NOMO-1 treated with dmso at 0.1 percent for 144 hours (cell line): ENCODE measurements at regions not wholly inside any gene's neighbourhood (a gene's known extent, or its start where the extent isn't known, plus 50 kb on each side); places are given as distances from the start of the nearest gene placed in this dataset.
"Not testable (repeated sequence)": the region's sequence is repeated elsewhere in the genome, so short reads cannot be mapped to it uniquely, and the experiment has no call there.

Experiments
- DNase-seq: peaks from one replicate; lab custom pipeline; 2025; ENCODE audit not compliant: unreplicated experiment; lab: John Stamatoyannopoulos, UW

GRCh38 chr6:17013701-17014100 is 88.1 kb upstream of the STMND1 start:
- no peak for DNase-seq

- no peak for DNase-seq
These were observed 89.2 kb upstream of the STMND1 start for GRCh38 chr6:17012421-17013225.

GRCh38 chr6:17011985-17012384 is 89.9 kb upstream of the STMND1 start:
- no peak for DNase-seq

GRCh38 chr6:17007749-17008148 is 94.1 kb upstream of the STMND1 start:
- no peak for DNase-seq

DNA sequence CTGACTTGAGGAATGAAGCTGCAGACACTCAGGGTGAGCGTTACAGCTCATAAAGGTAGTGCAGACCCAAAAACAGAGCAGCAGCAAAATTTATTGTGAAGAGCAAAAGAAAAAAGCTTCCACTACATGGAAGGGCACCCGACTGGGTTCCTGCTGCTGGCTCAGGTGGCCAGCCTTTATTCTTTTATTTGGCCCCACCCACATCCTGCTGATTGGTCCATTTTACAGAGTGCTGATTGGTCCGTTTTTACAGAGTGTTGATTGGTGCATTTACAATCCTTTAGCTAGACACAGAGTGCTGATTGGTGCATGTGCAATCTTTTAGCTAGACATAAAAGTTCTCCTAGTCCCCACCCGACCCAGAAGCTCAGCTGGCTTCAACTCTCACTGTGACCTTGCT is 95.3 kb upstream of the STMND1 start:
- no peak for DNase-seq

DNA sequence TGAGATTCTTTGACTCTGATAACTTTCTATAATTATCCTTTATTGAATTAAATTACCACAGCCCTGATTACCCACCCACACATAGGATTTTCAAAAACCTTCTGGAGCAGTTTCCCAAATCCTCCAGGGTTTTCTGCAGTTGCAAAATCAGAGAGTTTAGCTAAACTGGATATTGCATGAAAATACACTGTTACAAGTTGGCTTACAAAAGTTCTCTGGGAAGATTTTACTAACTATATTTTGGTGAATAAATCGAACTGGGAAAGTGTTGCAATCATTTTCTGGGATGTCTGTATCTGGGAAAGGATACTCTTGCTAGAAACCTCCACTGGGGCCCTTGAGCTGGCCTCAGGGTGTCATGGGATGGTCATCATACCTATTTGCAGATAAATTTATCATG is 97.6 kb upstream of the STMND1 start:
- DNase-seq = no peak

GRCh38 chr6:17002123-17002522 is 99.7 kb upstream of the STMND1 start:
- DNase-seq = no peak

DNA sequence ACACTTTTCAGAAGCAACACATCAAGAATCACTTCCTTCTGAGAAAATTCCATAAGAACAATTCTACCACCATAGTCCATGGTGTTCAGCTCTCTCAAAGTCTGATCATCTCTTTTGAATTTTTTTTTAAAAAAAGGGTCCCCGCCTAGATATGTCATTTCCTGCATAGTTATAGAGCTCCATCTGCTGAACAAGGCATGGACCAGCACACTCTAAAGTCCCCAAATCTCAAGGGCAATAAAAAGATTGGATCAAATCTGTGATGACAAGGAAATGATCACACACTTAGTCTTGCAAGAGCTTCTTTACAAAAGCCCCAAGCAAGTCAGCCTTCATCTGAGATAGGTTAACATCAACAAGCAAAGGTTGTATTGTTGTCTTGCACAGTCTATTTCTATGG is 100.7 kb upstream of the STMND1 start:
- DNase-seq = no peak

DNA sequence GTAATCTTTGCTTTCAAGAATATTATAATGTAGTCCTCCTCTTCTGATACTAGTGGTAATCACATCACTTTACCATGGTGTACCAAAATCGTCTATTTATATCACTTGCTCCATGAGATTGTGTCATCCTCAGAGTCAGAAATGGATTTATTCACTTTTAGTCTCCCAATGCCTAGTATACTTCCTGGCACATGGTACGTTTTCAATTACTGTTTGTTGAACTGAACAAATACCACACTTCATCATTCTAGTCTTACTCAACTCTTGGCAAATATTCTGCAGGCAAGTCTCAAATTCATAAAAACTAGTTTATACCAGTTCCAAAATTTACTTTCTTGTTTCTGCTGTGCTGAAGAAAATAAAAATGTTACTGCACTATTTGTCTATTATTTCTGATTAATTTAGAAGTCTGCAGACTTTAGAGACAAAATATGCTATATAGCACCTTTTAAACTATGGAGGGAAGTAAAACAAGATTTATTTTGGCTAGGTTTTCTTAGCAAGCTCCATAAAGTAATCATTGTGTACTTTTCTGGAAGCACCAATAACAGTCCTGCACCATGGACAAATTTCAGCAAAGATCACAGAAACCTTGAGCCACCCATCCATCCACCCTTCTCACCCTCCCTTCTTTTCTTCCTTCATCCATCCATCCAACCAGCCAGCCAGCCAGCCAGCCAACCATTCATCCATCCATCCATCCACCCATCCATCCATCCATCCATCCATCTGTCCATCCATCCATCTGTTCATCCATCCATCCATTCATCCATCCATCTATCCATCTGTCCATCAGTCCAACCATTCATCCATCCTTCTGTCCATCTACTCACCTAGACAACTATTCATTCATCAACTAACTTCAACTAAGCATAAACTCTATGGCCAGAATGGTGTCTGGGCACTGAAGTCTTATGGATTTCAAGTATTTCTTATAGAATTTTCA is 102.1 kb upstream of the STMND1 start:
- no peak for DNase-seq

GRCh38 chr6:16998461-16998860 is 103.4 kb upstream of the STMND1 start:
- DNase-seq = no peak

DNA sequence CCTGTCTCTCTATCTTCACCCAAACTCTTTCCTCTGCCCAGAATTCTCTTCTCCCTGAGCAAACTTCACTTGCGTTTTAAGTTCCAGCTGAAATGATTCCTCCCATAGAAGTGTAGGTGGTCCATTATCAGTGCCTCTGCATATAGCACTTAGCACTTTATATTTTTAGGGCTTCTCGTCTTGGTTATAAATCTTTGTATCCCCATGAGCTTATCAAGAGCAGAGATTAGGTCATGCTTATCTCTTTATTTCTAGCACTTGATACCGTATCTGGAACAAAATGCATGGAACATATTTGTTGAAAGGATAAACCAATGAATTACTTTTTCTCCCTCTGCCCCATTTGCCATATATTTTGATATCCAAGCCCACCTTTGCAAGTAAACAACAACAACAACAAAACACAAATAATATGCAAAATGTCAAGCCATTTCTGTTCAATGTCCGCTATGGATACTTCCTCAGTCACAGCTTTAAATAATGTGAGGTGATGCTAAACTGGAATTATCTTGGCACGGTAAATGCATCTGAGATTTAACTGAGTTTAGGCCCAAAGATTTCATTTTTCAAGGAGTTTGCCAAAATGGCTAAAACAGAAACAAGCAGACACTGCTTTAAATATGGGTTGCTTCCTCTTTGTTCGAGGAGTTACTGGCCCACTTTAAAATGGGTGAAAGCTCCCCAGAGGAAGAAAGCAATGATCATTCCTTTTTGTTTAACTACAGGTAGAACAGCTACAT is 106.2 kb upstream of the STMND1 start:
- DNase-seq = no peak

- DNase-seq = no peak
These were observed 108.5 kb upstream of the STMND1 start for GRCh38 chr6:16993396-16993795.

DNA sequence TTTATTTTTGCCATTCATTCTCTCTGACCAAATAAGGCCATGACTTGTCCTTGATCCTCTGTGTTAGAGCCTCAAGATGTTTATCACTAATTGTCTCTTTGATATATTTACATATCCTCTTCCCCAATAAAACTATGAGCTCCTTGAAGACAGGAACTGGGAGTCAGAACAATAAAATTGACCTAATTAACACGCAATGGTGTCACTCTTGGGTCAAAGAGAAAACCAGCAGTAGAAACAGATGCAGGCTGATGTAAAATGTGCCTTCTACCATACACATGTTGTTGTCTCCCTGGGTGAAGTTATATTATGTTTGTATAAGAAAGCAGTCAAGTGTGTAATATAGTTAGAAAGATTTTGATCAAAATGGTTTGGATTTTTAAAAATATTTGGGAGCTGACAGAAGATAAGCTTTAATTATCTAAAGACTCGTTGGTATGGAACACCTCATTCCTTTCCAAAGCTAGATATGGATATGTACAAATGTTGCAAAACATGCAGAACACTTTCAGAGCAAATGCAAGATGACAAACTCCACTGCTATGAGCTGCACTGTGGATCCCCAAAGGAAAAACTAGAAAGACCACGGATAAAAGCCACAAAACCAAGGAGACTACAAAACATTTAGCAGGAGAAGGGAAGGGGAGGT is 109.7 kb upstream of the STMND1 start:
- DNase-seq = no peak

GRCh38 chr6:16989976-16990375 is 111.9 kb upstream of the STMND1 start:
- DNase-seq = not testable (repeated sequence)

GRCh38 chr6:16989382-16989781 is 112.5 kb upstream of the STMND1 start:
- no peak for DNase-seq

DNA sequence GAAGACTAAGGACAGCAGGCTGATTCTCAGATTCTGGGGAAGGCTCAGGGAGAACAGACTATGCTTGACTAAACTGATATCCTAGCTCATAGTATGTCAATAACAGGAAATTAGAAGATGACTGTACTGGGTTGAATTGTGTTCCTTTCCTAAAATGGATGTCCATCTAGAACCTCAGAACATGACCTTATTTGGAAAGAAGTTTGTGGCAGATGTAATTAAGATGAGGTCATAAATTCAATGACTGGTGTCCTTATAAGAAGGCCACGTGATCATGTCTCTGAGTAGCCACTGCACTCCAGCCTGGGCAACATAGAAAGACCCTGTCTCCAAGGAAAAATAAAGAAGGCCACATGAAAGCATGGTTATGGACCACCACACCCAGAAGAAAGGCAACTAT is 113.9 kb upstream of the STMND1 start:
- DNase-seq = no peak

- peak; percentile 54 for DNase-seq
These were observed 116.2 kb upstream of the STMND1 start for GRCh38 chr6:16985513-16986284.

GRCh38 chr6:16982807-16983206 is 119.0 kb upstream of the STMND1 start:
- DNase-seq = peak; percentile 66

- DNase-seq = no peak
These were observed 122.0 kb upstream of the STMND1 start for GRCh38 chr6:16979677-16980370.

DNA sequence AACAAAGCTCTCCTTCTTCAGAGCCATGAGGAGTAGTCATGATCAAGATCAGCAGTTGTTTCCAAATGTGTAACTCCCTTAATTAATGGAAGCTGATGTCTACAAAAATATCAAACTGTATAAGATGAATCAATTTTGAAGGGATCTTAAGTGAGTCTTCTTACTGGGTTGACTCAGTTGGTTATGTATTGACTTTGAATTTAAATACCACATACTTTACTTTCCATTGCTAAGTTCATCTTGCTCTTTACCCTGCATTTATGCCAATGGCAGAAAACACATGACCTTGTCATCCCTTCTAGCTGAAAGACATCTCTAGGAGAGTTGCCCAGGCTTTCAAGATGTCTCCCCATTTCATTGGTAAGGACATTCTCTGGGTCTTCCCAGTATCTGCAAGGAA is 123.2 kb upstream of the STMND1 start:
- DNase-seq = no peak
